HepG2 (cell line): ENCODE measurements at regions not wholly inside any gene's neighbourhood (a gene's known extent, or its start where the extent isn't known, plus 50 kb on each side); places are given as distances from the start of the nearest gene placed in this dataset.

Experiments used
- ATF7 ChIP-seq, 2 experiments: fragments of 450-650 bp in 1 of 2; sonication (generic) in 1 of 2; formaldehyde crosslinking in 1 of 2; IDR thresholded peaks; 2 replicates each; pipeline versions ENCODE4 v1.4.0 to v1.6.1; 2016 to 2020; ENCODE audit warnings: antibody characterized with exemption in 1 of 2, mild to moderate bottlenecking in 1 of 2, missing genetic modification reagents in 1 of 2
- CREB1 ChIP-seq, 2 experiments: fragments of 450-650 bp in 1 of 2; IDR thresholded peaks; 2 replicates each; pipeline ENCODE4 v1.6.1; 2016 to 2017; ENCODE audit warnings: control low read depth in 1 of 2, mild to moderate bottlenecking in 1 of 2, missing compliant biosample characterization in 1 of 2, missing genetic modification characterization in 1 of 2
- HNRNPL ChIP-seq: fragments of 200-400 bp; formaldehyde crosslinking; IDR thresholded peaks from 2 replicates; pipeline ENCODE4 v1.6.1; 2017; ENCODE audit warnings: mild to moderate bottlenecking, low read depth, low read length
- LCORL ChIP-seq, 2 experiments: fragments of 450-650 bp in 1 of 2; sonication (generic) in 1 of 2; formaldehyde crosslinking in 1 of 2; IDR thresholded peaks; 2 replicates each; pipeline versions ENCODE4 v1.5.0 to v1.6.1; 2017 to 2020; ENCODE audit warnings: antibody characterized with exemption in 1 of 2, missing genetic modification reagents in 1 of 2
- MTA1 ChIP-seq: sonication (generic); formaldehyde crosslinking; IDR thresholded peaks from 2 replicates; pipeline ENCODE4 v1.4.0; 2020; ENCODE audit warnings: missing genetic modification reagents, mild to moderate bottlenecking, borderline replicate concordance
- SAP130 ChIP-seq: IDR thresholded peaks from 2 replicates; pipeline ENCODE4 v1.6.1; 2016; ENCODE audit warnings: low read depth
- SMYD3 ChIP-seq: sonication (generic); formaldehyde crosslinking; IDR thresholded peaks from 2 replicates; pipeline ENCODE4 v1.8.1; 2023; ENCODE audit warnings: mild to moderate bottlenecking, missing genetic modification reagents
- SP1 ChIP-seq, 2 experiments: fragments of 450-650 bp in 1 of 2; sonication (generic) in 1 of 2; formaldehyde crosslinking in 1 of 2; IDR thresholded peaks; 2 replicates each; pipeline versions ENCODE4 v1.4.0 to v1.6.1; 2016 to 2020; ENCODE audit warnings: missing genetic modification reagents in 1 of 2
- SRSF4 ChIP-seq: fragments of 200-400 bp; formaldehyde crosslinking; IDR thresholded peaks from one replicate; pipeline ENCODE4 v1.6.1; 2018; ENCODE audit warnings: mild to moderate bottlenecking, low read depth, low read length, moderate library complexity; ENCODE audit not compliant: poor library complexity, severe bottlenecking
- YEATS4 ChIP-seq: sonication (generic); formaldehyde crosslinking; IDR thresholded peaks from 2 replicates; pipeline ENCODE4 v1.4.0; 2020; ENCODE audit warnings: missing genetic modification reagents, borderline replicate concordance
- ZBTB1 ChIP-seq: sonication (generic); formaldehyde crosslinking; IDR thresholded peaks from 2 replicates; pipeline ENCODE4 v1.4.0; 2020; ENCODE audit warnings: missing genetic modification reagents, borderline replicate concordance
- ZFP90 ChIP-seq: sonication (generic); formaldehyde crosslinking; IDR thresholded peaks from 2 replicates; pipeline ENCODE4 v1.8.0; 2022; ENCODE audit warnings: missing genetic modification reagents, mild to moderate bottlenecking, inconsistent platforms, borderline replicate concordance
- ZNF251 ChIP-seq: sonication (generic); formaldehyde crosslinking; IDR thresholded peaks from 2 replicates; pipeline ENCODE4 v1.9.0; 2021; ENCODE audit warnings: mild to moderate bottlenecking, missing genetic modification reagents
- ZNF292 ChIP-seq: sonication (generic); formaldehyde crosslinking; IDR thresholded peaks from 2 replicates; pipeline ENCODE4 v1.8.1; 2022; ENCODE audit warnings: mild to moderate bottlenecking, low read depth, missing genetic modification reagents, borderline replicate concordance
- ZNF317 ChIP-seq: sonication (generic); formaldehyde crosslinking; IDR thresholded peaks from 2 replicates; pipeline ENCODE4 v1.5.0; 2020; ENCODE audit warnings: mild to moderate bottlenecking, missing genetic modification reagents
- ZNF660 ChIP-seq: sonication (generic); formaldehyde crosslinking; IDR thresholded peaks from 2 replicates; pipeline ENCODE4 v1.5.1; 2020; ENCODE audit warnings: mild to moderate bottlenecking, low read depth, missing genetic modification reagents, borderline replicate concordance
- ZNF674 ChIP-seq: sonication (generic); formaldehyde crosslinking; IDR thresholded peaks from 2 replicates; pipeline ENCODE4 v1.5.0; 2020; ENCODE audit warnings: low read depth, mild to moderate bottlenecking, missing genetic modification reagents
- ZNF749 ChIP-seq: sonication (generic); formaldehyde crosslinking; IDR thresholded peaks from 2 replicates; pipeline ENCODE4 v1.8.0; 2022; ENCODE audit warnings: mild to moderate bottlenecking, missing genetic modification reagents, moderate library complexity, borderline replicate concordance
- ZNF761 ChIP-seq: sonication (generic); formaldehyde crosslinking; conservative IDR thresholded peaks from 2 replicates; pipeline ENCODE4 v1.4.0; 2020; ENCODE audit warnings: mild to moderate bottlenecking, missing genetic modification reagents
- ZNF775 ChIP-seq: sonication (generic); formaldehyde crosslinking; IDR thresholded peaks from 2 replicates; pipeline ENCODE4 v1.4.0; 2020; ENCODE audit warnings: missing genetic modification reagents, mild to moderate bottlenecking, moderate library complexity, borderline replicate concordance
- ZNF879 ChIP-seq: sonication (generic); formaldehyde crosslinking; IDR thresholded peaks from 2 replicates; pipeline ENCODE4 v1.8.1; 2023; ENCODE audit warnings: missing genetic modification reagents
- TF ChIP-seq, protein P1 (sequence below): sonication (generic); formaldehyde crosslinking; IDR thresholded peaks from 2 replicates; pipeline ENCODE4 v1.5.0; 2020; ENCODE audit warnings: mild to moderate bottlenecking, missing genetic modification reagents, moderate library complexity
- TF ChIP-seq, protein P2 (sequence below): sonication (generic); formaldehyde crosslinking; IDR thresholded peaks from 2 replicates; pipeline ENCODE4 v1.5.0; 2020; ENCODE audit warnings: missing genetic modification reagents
- TF ChIP-seq, protein P3 (sequence below): sonication (generic); formaldehyde crosslinking; IDR thresholded peaks from 2 replicates; pipeline ENCODE4 v1.4.0; 2020; ENCODE audit warnings: missing genetic modification reagents

DNA sequence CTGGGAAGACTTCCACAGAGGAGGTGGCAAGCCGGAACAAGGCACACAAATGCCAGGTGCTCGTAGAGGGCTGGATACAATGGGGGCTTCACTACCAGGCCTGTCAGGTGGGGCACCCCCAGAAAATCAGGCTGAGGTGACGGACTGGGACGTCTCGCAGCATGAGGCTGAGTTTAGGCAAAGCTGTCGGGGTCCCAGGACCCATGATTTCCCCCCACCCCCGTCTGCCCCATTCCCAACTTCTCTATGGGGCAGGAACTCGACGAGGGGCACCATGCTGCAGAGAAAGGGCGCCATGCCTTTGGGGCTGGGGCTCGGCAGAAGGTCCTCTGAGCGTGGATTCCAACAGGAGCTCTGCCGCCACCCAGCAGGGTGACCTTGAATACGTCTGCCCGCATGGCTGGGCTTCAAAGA lies 65.7 kb upstream of the HES1 start (continued):
- TF ChIP-seq, protein P1, sequence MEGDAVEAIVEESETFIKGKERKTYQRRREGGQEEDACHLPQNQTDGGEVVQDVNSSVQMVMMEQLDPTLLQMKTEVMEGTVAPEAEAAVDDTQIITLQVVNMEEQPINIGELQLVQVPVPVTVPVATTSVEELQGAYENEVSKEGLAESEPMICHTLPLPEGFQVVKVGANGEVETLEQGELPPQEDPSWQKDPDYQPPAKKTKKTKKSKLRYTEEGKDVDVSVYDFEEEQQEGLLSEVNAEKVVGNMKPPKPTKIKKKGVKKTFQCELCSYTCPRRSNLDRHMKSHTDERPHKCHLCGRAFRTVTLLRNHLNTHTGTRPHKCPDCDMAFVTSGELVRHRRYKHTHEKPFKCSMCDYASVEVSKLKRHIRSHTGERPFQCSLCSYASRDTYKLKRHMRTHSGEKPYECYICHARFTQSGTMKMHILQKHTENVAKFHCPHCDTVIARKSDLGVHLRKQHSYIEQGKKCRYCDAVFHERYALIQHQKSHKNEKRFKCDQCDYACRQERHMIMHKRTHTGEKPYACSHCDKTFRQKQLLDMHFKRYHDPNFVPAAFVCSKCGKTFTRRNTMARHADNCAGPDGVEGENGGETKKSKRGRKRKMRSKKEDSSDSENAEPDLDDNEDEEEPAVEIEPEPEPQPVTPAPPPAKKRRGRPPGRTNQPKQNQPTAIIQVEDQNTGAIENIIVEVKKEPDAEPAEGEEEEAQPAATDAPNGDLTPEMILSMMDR (CRISPR knock-in tag), result peak; percentile 31; the same call in 1 of the 2 replicates
- TF ChIP-seq, protein P2, sequence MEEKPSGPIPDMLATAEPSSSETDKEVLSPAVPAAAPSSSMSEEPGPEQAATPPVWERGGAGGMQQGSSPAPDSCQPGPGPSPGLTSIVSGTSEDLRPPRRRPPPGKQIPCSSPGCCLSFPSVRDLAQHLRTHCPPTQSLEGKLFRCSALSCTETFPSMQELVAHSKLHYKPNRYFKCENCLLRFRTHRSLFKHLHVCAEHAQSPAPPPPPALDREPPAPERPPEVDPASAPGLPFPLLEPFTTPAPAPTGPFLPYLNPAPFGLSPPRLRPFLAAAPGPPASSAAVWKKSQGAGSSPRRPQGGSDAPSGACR, result 0 out of 2 replicates have a peak, but pooled peaks have one; percentile 30
- TF ChIP-seq ATF7 (IDR thresholded peaks at IDR 0.05) (no peak), ATF7 (CRISPR knock-in tag; IDR thresholded peaks at IDR 0.05) (no peak), ZFP90 (CRISPR knock-in tag) (peak; percentile 97), LCORL (IDR thresholded peaks at IDR 0.05) (no peak), LCORL (CRISPR knock-in tag; IDR thresholded peaks at IDR 0.05) (0 out of 2 replicates have a peak, but pooled peaks have one; percentile 13), SRSF4 (no peak), SP1 (IDR thresholded peaks at IDR 0.05) (no peak), SP1 (CRISPR knock-in tag; IDR thresholded peaks at IDR 0.05) (no peak), ZBTB1 (CRISPR knock-in tag) (no peak), ZNF749 (CRISPR knock-in tag) (peak; percentile 15; the same call in 1 of the 2 replicates), ZNF761 (CRISPR knock-in tag) (0 out of 2 replicates have a peak, but pooled peaks have one; percentile 73), SAP130 (CRISPR knock-in tag) (peak; percentile 57; the same call in 1 of the 2 replicates), ZNF660 (CRISPR knock-in tag) (peak; percentile 96), ZNF251 (CRISPR knock-in tag) (peak; percentile 98; the same call in 1 of the 2 replicates), ZNF674 (CRISPR knock-in tag) (peak; percentile 87; the same call in 1 of the 2 replicates), SMYD3 (CRISPR knock-in tag) (peak; percentile 93; the same call in 1 of the 2 replicates), ZNF879 (CRISPR knock-in tag) (no peak), HNRNPL (peak; percentile 82; the same call in 1 of the 2 replicates), ZNF775 (CRISPR knock-in tag) (no peak), YEATS4 (CRISPR knock-in tag) (no peak), ZNF292 (CRISPR knock-in tag) (peak; percentile 14; the same call in 1 of the 2 replicates), CREB1 (IDR thresholded peaks at IDR 0.05) (no peak), CREB1 (CRISPR knock-in tag; IDR thresholded peaks at IDR 0.05) (no peak), MTA1 (peak; percentile 87; the same call in 1 of the 2 replicates), ZNF317 (peak; percentile 74; the same call in 1 of the 2 replicates)
- TF ChIP-seq, protein P3, sequence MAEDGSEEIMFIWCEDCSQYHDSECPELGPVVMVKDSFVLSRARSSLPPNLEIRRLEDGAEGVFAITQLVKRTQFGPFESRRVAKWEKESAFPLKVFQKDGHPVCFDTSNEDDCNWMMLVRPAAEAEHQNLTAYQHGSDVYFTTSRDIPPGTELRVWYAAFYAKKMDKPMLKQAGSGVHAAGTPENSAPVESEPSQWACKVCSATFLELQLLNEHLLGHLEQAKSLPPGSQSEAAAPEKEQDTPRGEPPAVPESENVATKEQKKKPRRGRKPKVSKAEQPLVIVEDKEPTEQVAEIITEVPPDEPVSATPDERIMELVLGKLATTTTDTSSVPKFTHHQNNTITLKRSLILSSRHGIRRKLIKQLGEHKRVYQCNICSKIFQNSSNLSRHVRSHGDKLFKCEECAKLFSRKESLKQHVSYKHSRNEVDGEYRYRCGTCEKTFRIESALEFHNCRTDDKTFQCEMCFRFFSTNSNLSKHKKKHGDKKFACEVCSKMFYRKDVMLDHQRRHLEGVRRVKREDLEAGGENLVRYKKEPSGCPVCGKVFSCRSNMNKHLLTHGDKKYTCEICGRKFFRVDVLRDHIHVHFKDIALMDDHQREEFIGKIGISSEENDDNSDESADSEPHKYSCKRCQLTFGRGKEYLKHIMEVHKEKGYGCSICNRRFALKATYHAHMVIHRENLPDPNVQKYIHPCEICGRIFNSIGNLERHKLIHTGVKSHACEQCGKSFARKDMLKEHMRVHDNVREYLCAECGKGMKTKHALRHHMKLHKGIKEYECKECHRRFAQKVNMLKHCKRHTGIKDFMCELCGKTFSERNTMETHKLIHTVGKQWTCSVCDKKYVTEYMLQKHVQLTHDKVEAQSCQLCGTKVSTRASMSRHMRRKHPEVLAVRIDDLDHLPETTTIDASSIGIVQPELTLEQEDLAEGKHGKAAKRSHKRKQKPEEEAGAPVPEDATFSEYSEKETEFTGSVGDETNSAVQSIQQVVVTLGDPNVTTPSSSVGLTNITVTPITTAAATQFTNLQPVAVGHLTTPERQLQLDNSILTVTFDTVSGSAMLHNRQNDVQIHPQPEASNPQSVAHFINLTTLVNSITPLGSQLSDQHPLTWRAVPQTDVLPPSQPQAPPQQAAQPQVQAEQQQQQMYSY (CRISPR knock-in tag), result no peak
